Osteocyte (in vitro differentiated cells): ENCODE measurements at regions not wholly inside any gene's neighbourhood (a gene's known extent, or its start where the extent isn't known, plus 50 kb on each side); places are given as distances from the start of the nearest gene placed in this dataset.
"Not testable (repeated sequence)": the region's sequence is repeated elsewhere in the genome, so short reads cannot be mapped to it uniquely, and the experiment has no call there.

Experiments
- DNase-seq: peaks from one replicate; pipeline ENCODE4 v3.0.0; 2021; ENCODE audit warnings: mixed read lengths; ENCODE audit not compliant: unreplicated experiment; ENCODE audit errors: extremely low spot score
- H3K27ac Mint-ChIP-seq: one replicate; pipeline ENCODE4 v1.8.0; 2021; ENCODE audit warnings: mild to moderate bottlenecking, mixed read lengths; ENCODE audit not compliant: unreplicated experiment
- H3K27me3 Mint-ChIP-seq: one replicate; pipeline ENCODE4 v1.8.0; 2021; ENCODE audit warnings: mixed read lengths; ENCODE audit not compliant: unreplicated experiment
- H3K36me3 Mint-ChIP-seq: one replicate; pipeline ENCODE4 v1.8.0; 2021; ENCODE audit warnings: mixed read lengths; ENCODE audit not compliant: unreplicated experiment
- H3K4me1 Mint-ChIP-seq: one replicate; pipeline ENCODE4 v1.8.0; 2021; ENCODE audit warnings: mixed read lengths; ENCODE audit not compliant: unreplicated experiment
- H3K4me3 Mint-ChIP-seq: one replicate; pipeline ENCODE4 v1.8.0; 2021; ENCODE audit warnings: mild to moderate bottlenecking, moderate library complexity, mixed read lengths; ENCODE audit not compliant: unreplicated experiment
- H3K9me3 Mint-ChIP-seq: one replicate; pipeline ENCODE4 v1.8.0; 2021; ENCODE audit warnings: mixed read lengths; ENCODE audit not compliant: unreplicated experiment
- CTCF ChIP-seq: fragments of 200-600 bp; sonication (generic); IDR thresholded peaks from 2 replicates; pipeline ENCODE4 v1.5.0; 2021; ENCODE audit warnings: antibody characterized with exemption, mild to moderate bottlenecking, moderate library complexity

GRCh38 chr4:82282875-82283274, 90.9 kb downstream of the HNRNPD start:
- H3K4me1 Mint-ChIP-seq, result peaks cover 12% of the 10 kb centered on the region
- no peak for TF ChIP-seq CTCF
- no peak overlapping the region for H3K27ac Mint-ChIP-seq
- H3K9me3 Mint-ChIP-seq, result no peaks in the 10 kb centered on the region
- no peaks in the 10 kb centered on the region for H3K36me3 Mint-ChIP-seq
- H3K27me3 Mint-ChIP-seq, result peaks cover 28% of the 10 kb centered on the region
- DNase-seq, result no peak
- H3K4me3 Mint-ChIP-seq, result no peak overlapping the region

GRCh38 chr4:82279550-82279949, 94.2 kb downstream of the HNRNPD start:
- H3K27ac Mint-ChIP-seq, H3K36me3 Mint-ChIP-seq, DNase-seq, H3K9me3 Mint-ChIP-seq, H3K4me1 Mint-ChIP-seq, H3K4me3 Mint-ChIP-seq: not testable (repeated sequence)
- peaks cover 44% of the 10 kb centered on the region for H3K27me3 Mint-ChIP-seq

- no peak overlapping the region for H3K4me3 Mint-ChIP-seq
- TF ChIP-seq CTCF, result no peak
- H3K27me3 Mint-ChIP-seq, result peaks cover 45% of the 10 kb centered on the region
- no peak overlapping the region for H3K27ac Mint-ChIP-seq
- H3K9me3 Mint-ChIP-seq, result no peaks in the 10 kb centered on the region
- no peaks in the 10 kb centered on the region for H3K4me1 Mint-ChIP-seq
- H3K36me3 Mint-ChIP-seq, result no peaks in the 10 kb centered on the region
- no peak for DNase-seq
Observed at GRCh38 chr4:82276332-82276640, 97.5 kb downstream of the HNRNPD start.

GRCh38 chr4:82275431-82276331, 98.1 kb downstream of the HNRNPD start:
- Mint-ChIP-seq H3K9me3 (no peaks in the 10 kb centered on the region), H3K4me3 (no peak overlapping the region), H3K4me1 (no peaks in the 10 kb centered on the region), H3K27ac (no peak overlapping the region), H3K36me3 (no peaks in the 10 kb centered on the region), H3K27me3 (peaks cover 45% of the 10 kb centered on the region)
- TF ChIP-seq CTCF, result no peak
- no peak for DNase-seq

- peaks cover 45% of the 10 kb centered on the region for H3K27me3 Mint-ChIP-seq
- H3K27ac Mint-ChIP-seq, H3K36me3 Mint-ChIP-seq, H3K9me3 Mint-ChIP-seq, H3K4me1 Mint-ChIP-seq, H3K4me3 Mint-ChIP-seq, DNase-seq: not testable (repeated sequence)
Observed at GRCh38 chr4:82274700-82275099, 99.1 kb downstream of the HNRNPD start.

GRCh38 chr4:82272523-82272922, 101.3 kb downstream of the HNRNPD start:
- H3K27ac Mint-ChIP-seq, result not testable (repeated sequence)

GRCh38 chr4:82271915-82272480, 101.8 kb downstream of the HNRNPD start:
- peaks cover 31% of the 10 kb centered on the region for H3K27me3 Mint-ChIP-seq
- H3K4me1 Mint-ChIP-seq, DNase-seq, H3K9me3 Mint-ChIP-seq, H3K27ac Mint-ChIP-seq, H3K4me3 Mint-ChIP-seq, H3K36me3 Mint-ChIP-seq: not testable (repeated sequence)

More at GRCh38 chr4:82272523-82272922, 101.3 kb downstream of the HNRNPD start:
- not testable (repeated sequence) for H3K4me3 Mint-ChIP-seq, H3K4me1 Mint-ChIP-seq, H3K9me3 Mint-ChIP-seq, H3K36me3 Mint-ChIP-seq, DNase-seq
- H3K27me3 Mint-ChIP-seq, result peaks cover 36% of the 10 kb centered on the region
